Cardiac muscle cell (in vitro differentiated cells and primary cell): ENCODE measurements at regions not wholly inside any gene's neighbourhood (a gene's known extent, or its start where the extent isn't known, plus 50 kb on each side); places are given as distances from the start of the nearest gene placed in this dataset.

Experiments used
- DNase-seq, 2 donors: peaks; one replicate each; pipeline versions ENCODE4 v3.0.0 to v3.0.0-alpha.2; 2010 to 2017; ENCODE audit warnings: low read depth in 1 of 2, low spot score in 1 of 2
- H3K27ac ChIP-seq: fragments of 200-600 bp; sonication (generic); 2 replicates; pipeline ENCODE4 v1.5.1; 2016
- H3K27me3 ChIP-seq: fragments of 200-600 bp; sonication (generic); 2 replicates; pipeline ENCODE4 v1.6.0; 2016; ENCODE audit warnings: control low read depth
- H3K36me3 ChIP-seq: fragments of 200-600 bp; sonication (generic); 2 replicates; pipeline ENCODE4 v1.5.1; 2016; ENCODE audit warnings: control low read depth
- H3K4me1 ChIP-seq: fragments of 200-600 bp; sonication (generic); 2 replicates; pipeline ENCODE4 v1.8.1; 2017; ENCODE audit warnings: low read depth, mild to moderate bottlenecking, mixed run types
- H3K4me3 ChIP-seq: fragments of 200-600 bp; sonication (generic); 2 replicates; pipeline ENCODE4 v1.5.1; 2016; ENCODE audit warnings: mild to moderate bottlenecking
- H3K9me3 ChIP-seq: fragments of 200-600 bp; sonication (generic); 2 replicates; pipeline ENCODE4 v1.5.1; 2017; ENCODE audit warnings: low read depth, mild to moderate bottlenecking, control low read depth
- CTCF ChIP-seq: IDR thresholded peaks from 2 replicates; pipeline ENCODE4 v1.5.1; 2012; ENCODE audit warnings: low read depth, mild to moderate bottlenecking, low read length

GRCh38 chr11:129620237-129621104 lies 195.2 kb upstream of the TMEM45B start:
- H3K27me3 ChIP-seq: no peaks in the 10 kb centered on the region
- no peak overlapping the region for H3K27ac ChIP-seq
- no peaks in the 10 kb centered on the region for H3K36me3 ChIP-seq
- no peaks in the 10 kb centered on the region for H3K9me3 ChIP-seq
- DNase-seq: no peak
- H3K4me3 ChIP-seq: no peak overlapping the region
- no peak for TF ChIP-seq CTCF
- no peaks in the 10 kb centered on the region for H3K4me1 ChIP-seq

- Histone ChIP-seq H3K4me1 (no peaks in the 10 kb centered on the region), H3K27ac (no peak overlapping the region), H3K4me3 (no peak overlapping the region), H3K27me3 (no peaks in the 10 kb centered on the region), H3K36me3 (no peaks in the 10 kb centered on the region), H3K9me3 (no peaks in the 10 kb centered on the region)
- DNase-seq: no peak
- TF ChIP-seq CTCF: no peak
These were observed 189.7 kb upstream of the TMEM45B start for GRCh38 chr11:129625930-129626329.

DNA sequence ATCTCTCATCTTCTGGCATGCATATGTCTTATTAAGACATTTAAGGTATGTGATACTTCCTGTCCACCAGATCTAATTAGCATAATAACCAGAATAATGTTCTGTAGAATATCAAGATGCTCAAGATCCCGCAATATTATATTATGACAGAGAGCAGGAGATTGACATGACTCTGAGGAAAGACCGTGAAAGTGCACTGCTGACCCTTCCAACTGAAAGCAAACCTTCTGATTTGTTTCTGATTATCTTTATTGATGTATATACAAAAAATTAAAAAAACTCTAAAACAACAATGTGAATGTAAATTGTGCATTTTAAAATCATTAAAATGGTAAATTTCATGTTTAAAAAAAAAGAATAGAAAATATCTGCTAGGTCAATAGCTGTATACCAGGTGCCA lies 184.4 kb upstream of the TMEM45B start:
- H3K27ac ChIP-seq: no peak overlapping the region
- no peaks in the 10 kb centered on the region for H3K4me1 ChIP-seq
- no peaks in the 10 kb centered on the region for H3K36me3 ChIP-seq
- no peak overlapping the region for H3K4me3 ChIP-seq
- TF ChIP-seq CTCF: no peak
- H3K27me3 ChIP-seq: no peaks in the 10 kb centered on the region
- no peaks in the 10 kb centered on the region for H3K9me3 ChIP-seq
- DNase-seq: no peak

DNA sequence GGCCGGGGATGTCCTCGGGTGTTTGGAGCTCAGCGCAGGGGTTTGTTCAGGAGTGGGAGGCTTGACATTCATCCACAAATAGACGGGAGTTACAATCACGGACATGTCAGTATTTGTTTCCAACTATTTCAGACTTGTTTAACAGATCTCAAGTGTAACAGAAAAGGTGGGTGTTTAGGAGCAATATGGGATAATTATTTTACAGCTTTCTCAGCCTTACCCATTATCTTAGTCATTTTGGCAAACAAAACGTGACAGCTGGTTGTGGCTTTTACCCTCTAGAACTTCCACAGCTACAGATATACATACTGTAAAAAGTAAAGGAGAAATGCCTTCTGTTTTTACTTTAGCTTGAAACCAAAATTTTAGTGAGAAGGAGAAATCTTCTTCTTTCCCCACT lies 178.7 kb upstream of the TMEM45B start:
- Histone ChIP-seq H3K27me3 (no peaks in the 10 kb centered on the region), H3K4me3 (no peak overlapping the region), H3K4me1 (no peaks in the 10 kb centered on the region), H3K9me3 (no peaks in the 10 kb centered on the region), H3K36me3 (no peaks in the 10 kb centered on the region), H3K27ac (no peak overlapping the region)
- no peak for DNase-seq
- TF ChIP-seq CTCF: no peak

DNA sequence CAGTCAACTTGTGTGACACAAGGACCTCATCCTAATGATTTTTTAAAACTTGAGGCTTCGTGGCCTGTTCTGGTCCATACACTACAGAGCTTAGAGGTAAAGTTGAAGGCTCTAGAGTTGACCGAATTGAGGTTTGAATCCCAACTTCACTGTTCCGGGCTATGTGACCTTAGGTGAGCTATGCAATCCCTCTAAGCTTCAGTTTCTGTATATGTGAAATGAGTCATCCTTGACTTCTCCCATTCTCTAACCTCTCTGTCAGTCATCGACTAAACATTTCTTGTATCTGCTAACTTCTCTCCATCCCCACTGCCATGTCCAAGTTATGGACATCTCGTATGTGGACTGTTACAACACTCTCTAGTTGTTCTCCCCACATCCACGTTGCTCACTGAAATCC lies 178.2 kb upstream of the TMEM45B start:
- DNase-seq: no peak

More for the DNA sequence above, 178.2 kb upstream of the TMEM45B start:
- Histone ChIP-seq H3K36me3 (no peaks in the 10 kb centered on the region), H3K27me3 (no peaks in the 10 kb centered on the region), H3K9me3 (no peaks in the 10 kb centered on the region), H3K27ac (no peak overlapping the region), H3K4me3 (no peak overlapping the region), H3K4me1 (no peaks in the 10 kb centered on the region)
- TF ChIP-seq CTCF: no peak
